WTC11 (cell line): ENCODE measurements at regions not wholly inside any gene's neighbourhood (a gene's known extent, or its start where the extent isn't known, plus 50 kb on each side); places are given as distances from the start of the nearest gene placed in this dataset.

Experiments
- ATAC-seq: fragments of 200-7000 bp; cut with Tn5 transposase; 2 replicates; pipeline ENCODE4 v1.10.0; 2021; ENCODE audit warnings: mild to moderate bottlenecking, moderate library complexity
- CTCF ChIA-PET: fragments of 300-600 bp; sonication (Branson Sonifier 250); formaldehyde crosslinking; loops from one replicate; lab custom pipeline; 2021; ENCODE audit warnings: antibody characterized with exemption; lab: Charles Lee
- POLR2A ChIA-PET: fragments of 350-600 bp; sonication (Branson Sonifier 250); formaldehyde crosslinking; loops from one replicate; lab custom pipeline; 2021; ENCODE audit warnings: antibody characterized with exemption; lab: Charles Lee
- DNase-seq: peaks from one replicate; pipeline ENCODE4 v3.0.0; 2021; ENCODE audit warnings: low spot score
- H3K27ac Mint-ChIP-seq: 2 replicates; pipeline ENCODE4 v1.8.0; 2021; ENCODE audit warnings: mixed read lengths
- H3K27me3 Mint-ChIP-seq: 2 replicates; pipeline ENCODE4 v1.8.0; 2021; ENCODE audit warnings: low read depth, mild to moderate bottlenecking, moderate library complexity, mixed read lengths
- H3K36me3 Mint-ChIP-seq: 2 replicates; pipeline ENCODE4 v1.8.0; 2021; ENCODE audit warnings: mixed read lengths
- H3K4me1 Mint-ChIP-seq: 2 replicates; pipeline ENCODE4 v1.8.0; 2022; ENCODE audit warnings: mixed read lengths
- H3K4me3 Mint-ChIP-seq: 2 replicates; pipeline ENCODE4 v1.8.0; 2021; ENCODE audit warnings: mild to moderate bottlenecking, moderate library complexity, mixed read lengths
- H3K9me3 Mint-ChIP-seq: 2 replicates; pipeline ENCODE4 v1.8.0; 2021; ENCODE audit warnings: mixed read lengths
- ESRRA ChIP-seq: sonication (generic); formaldehyde crosslinking; IDR thresholded peaks from 2 replicates; pipeline ENCODE4 v1.8.1; 2022; ENCODE audit warnings: mild to moderate bottlenecking, missing genetic modification reagents, borderline replicate concordance
- GRHL2 ChIP-seq: fragments of 250-450 bp; sonication (Bioruptor Pico); IDR thresholded peaks from 2 replicates; pipeline ENCODE4 v1.8.0; 2022; ENCODE audit warnings: mild to moderate bottlenecking, moderate library complexity; ENCODE audit not compliant: insufficient replicate concordance, severe bottlenecking
- NFE2L1 ChIP-seq: sonication (generic); formaldehyde crosslinking; IDR thresholded peaks from 2 replicates; pipeline ENCODE4 v1.8.1; 2023; ENCODE audit warnings: missing genetic modification reagents
- NFYB ChIP-seq: sonication (generic); formaldehyde crosslinking; conservative IDR thresholded peaks from 2 replicates; pipeline ENCODE4 v1.8.0; 2022; ENCODE audit warnings: low read depth, missing genetic modification reagents
- NR1H2 ChIP-seq: sonication (generic); formaldehyde crosslinking; IDR thresholded peaks from 2 replicates; pipeline ENCODE4 v1.9.0; 2021; ENCODE audit warnings: mild to moderate bottlenecking, moderate library complexity, missing genetic modification reagents
- NR3C1 ChIP-seq: sonication (generic); formaldehyde crosslinking; conservative IDR thresholded peaks from 2 replicates; pipeline ENCODE4 v1.8.1; 2023; ENCODE audit warnings: low read depth, mild to moderate bottlenecking, missing genetic modification reagents
- RELA ChIP-seq: sonication (generic); formaldehyde crosslinking; IDR thresholded peaks from 2 replicates; pipeline ENCODE4 v1.8.1; 2022; ENCODE audit warnings: missing genetic modification reagents, mild to moderate bottlenecking, borderline replicate concordance
- RORB ChIP-seq: fragments of 250-450 bp; sonication (Bioruptor Pico); IDR thresholded peaks from 2 replicates; pipeline ENCODE4 v1.9.0; 2021; ENCODE audit warnings: mild to moderate bottlenecking
- SMAD4 ChIP-seq: sonication (generic); formaldehyde crosslinking; IDR thresholded peaks from 2 replicates; pipeline ENCODE4 v1.8.0; 2022; ENCODE audit warnings: mild to moderate bottlenecking, missing genetic modification reagents
- TP53 ChIP-seq: sonication (generic); formaldehyde crosslinking; IDR thresholded peaks from 2 replicates; pipeline ENCODE4 v1.8.1; 2023; ENCODE audit warnings: mild to moderate bottlenecking, missing genetic modification reagents
- ZNF121 ChIP-seq: sonication (generic); formaldehyde crosslinking; IDR thresholded peaks from 2 replicates; pipeline ENCODE4 v1.8.0; 2023; ENCODE audit warnings: missing genetic modification reagents
- ZNF416 ChIP-seq: fragments of 250-450 bp; sonication (Bioruptor Pico); IDR thresholded peaks from 2 replicates; pipeline ENCODE4 v1.9.0; 2021; ENCODE audit warnings: mild to moderate bottlenecking, inconsistent platforms
- TF ChIP-seq, protein P1 (sequence below): sonication (generic); formaldehyde crosslinking; conservative IDR thresholded peaks from 2 replicates; pipeline ENCODE4 v1.8.1; 2023; ENCODE audit warnings: mild to moderate bottlenecking, low read depth, missing genetic modification reagents, moderate library complexity
- TF ChIP-seq, protein P2 (sequence below): fragments of 250-450 bp; sonication (Bioruptor Pico); IDR thresholded peaks from 2 replicates; pipeline ENCODE4 v2.1.2; 2022; ENCODE audit warnings: mild to moderate bottlenecking, moderate library complexity
- TF ChIP-seq, protein P3 (sequence below): sonication (generic); formaldehyde crosslinking; IDR thresholded peaks from 2 replicates; pipeline ENCODE4 v1.8.1; 2023; ENCODE audit warnings: mild to moderate bottlenecking, missing genetic modification reagents
- TF ChIP-seq, protein P4 (sequence below): sonication (generic); formaldehyde crosslinking; IDR thresholded peaks from 2 replicates; pipeline ENCODE4 v1.8.0; 2022; ENCODE audit warnings: mild to moderate bottlenecking, missing genetic modification reagents
- TF ChIP-seq, protein P5 (sequence below): fragments of 250-450 bp; sonication (Bioruptor Pico); IDR thresholded peaks from 2 replicates; pipeline ENCODE4 v1.9.0; 2021; ENCODE audit warnings: mild to moderate bottlenecking
- TF ChIP-seq, protein P6 (sequence below): sonication (generic); formaldehyde crosslinking; IDR thresholded peaks from 2 replicates; pipeline ENCODE4 v1.8.1; 2023; ENCODE audit warnings: mild to moderate bottlenecking, missing genetic modification reagents, moderate library complexity
- TF ChIP-seq, protein P7 (sequence below): fragments of 250-450 bp; sonication (Bioruptor Pico); conservative IDR thresholded peaks from 2 replicates; pipeline ENCODE4 v1.9.0; 2021; ENCODE audit warnings: mild to moderate bottlenecking
- TF ChIP-seq, protein P8 (sequence below): sonication (generic); formaldehyde crosslinking; IDR thresholded peaks from 2 replicates; pipeline ENCODE4 v1.8.0; 2022; ENCODE audit warnings: mild to moderate bottlenecking, missing genetic modification reagents

DNA sequence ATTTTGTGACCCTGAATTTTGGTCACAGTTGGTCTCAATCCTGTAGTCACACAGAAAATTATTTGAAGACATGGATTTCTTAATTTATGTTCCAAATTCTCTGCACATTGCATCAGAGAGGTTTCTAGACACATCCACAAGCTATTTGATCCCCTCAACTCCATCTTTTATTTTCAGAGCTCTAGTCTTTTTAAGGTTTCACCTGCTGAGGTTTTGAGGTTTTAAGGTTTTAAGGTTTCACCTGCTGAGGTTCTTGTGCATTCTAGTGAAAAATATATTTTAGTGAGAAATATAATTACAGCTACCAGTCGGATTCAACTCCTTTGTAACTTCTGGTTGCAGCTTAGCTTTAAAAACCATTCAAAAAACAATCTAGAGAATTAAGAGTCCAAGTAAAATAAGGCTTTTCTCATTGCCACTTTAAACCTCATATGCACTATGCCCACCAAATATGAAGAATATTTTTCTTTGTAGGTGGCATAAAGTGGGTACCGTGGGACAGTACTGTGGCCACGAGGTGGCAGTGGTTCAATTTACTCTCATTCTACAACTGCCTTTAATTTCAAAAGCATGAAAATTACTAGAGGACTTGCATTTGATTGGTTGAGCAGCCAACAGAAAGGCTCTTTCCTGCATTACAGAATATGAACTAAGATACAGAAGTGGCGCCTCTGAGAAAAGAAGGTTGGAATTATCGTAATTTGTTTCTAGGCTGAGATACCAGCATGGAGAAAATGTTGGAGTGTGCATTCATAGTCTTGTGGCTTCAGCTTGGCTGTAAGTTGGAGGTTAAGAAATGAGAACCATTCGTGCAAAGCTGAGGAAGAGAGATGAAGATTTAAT, 366.5 kb upstream of the OR4E1 start (continued):
- TF ChIP-seq NR3C1 (CRISPR knock-in tag) (no peak), ESRRA (CRISPR knock-in tag) (no peak), GRHL2 (CRISPR knock-in tag) (no peak)
- TF ChIP-seq, protein P1, sequence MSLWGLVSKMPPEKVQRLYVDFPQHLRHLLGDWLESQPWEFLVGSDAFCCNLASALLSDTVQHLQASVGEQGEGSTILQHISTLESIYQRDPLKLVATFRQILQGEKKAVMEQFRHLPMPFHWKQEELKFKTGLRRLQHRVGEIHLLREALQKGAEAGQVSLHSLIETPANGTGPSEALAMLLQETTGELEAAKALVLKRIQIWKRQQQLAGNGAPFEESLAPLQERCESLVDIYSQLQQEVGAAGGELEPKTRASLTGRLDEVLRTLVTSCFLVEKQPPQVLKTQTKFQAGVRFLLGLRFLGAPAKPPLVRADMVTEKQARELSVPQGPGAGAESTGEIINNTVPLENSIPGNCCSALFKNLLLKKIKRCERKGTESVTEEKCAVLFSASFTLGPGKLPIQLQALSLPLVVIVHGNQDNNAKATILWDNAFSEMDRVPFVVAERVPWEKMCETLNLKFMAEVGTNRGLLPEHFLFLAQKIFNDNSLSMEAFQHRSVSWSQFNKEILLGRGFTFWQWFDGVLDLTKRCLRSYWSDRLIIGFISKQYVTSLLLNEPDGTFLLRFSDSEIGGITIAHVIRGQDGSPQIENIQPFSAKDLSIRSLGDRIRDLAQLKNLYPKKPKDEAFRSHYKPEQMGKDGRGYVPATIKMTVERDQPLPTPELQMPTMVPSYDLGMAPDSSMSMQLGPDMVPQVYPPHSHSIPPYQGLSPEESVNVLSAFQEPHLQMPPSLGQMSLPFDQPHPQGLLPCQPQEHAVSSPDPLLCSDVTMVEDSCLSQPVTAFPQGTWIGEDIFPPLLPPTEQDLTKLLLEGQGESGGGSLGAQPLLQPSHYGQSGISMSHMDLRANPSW (CRISPR knock-in tag), result no peak
- TF ChIP-seq, protein P2, sequence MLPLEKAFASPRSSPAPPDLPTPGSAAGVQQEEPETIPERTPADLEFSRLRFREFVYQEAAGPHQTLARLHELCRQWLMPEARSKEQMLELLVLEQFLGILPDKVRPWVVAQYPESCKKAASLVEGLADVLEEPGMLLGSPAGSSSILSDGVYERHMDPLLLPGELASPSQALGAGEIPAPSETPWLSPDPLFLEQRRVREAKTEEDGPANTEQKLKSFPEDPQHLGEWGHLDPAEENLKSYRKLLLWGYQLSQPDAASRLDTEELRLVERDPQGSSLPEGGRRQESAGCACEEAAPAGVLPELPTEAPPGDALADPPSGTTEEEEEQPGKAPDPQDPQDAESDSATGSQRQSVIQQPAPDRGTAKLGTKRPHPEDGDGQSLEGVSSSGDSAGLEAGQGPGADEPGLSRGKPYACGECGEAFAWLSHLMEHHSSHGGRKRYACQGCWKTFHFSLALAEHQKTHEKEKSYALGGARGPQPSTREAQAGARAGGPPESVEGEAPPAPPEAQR (CRISPR knock-in tag), result no peak
- TF ChIP-seq, protein P3, sequence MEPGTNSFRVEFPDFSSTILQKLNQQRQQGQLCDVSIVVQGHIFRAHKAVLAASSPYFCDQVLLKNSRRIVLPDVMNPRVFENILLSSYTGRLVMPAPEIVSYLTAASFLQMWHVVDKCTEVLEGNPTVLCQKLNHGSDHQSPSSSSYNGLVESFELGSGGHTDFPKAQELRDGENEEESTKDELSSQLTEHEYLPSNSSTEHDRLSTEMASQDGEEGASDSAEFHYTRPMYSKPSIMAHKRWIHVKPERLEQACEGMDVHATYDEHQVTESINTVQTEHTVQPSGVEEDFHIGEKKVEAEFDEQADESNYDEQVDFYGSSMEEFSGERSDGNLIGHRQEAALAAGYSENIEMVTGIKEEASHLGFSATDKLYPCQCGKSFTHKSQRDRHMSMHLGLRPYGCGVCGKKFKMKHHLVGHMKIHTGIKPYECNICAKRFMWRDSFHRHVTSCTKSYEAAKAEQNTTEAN (CRISPR knock-in tag), result no peak
- TF ChIP-seq, protein P4, sequence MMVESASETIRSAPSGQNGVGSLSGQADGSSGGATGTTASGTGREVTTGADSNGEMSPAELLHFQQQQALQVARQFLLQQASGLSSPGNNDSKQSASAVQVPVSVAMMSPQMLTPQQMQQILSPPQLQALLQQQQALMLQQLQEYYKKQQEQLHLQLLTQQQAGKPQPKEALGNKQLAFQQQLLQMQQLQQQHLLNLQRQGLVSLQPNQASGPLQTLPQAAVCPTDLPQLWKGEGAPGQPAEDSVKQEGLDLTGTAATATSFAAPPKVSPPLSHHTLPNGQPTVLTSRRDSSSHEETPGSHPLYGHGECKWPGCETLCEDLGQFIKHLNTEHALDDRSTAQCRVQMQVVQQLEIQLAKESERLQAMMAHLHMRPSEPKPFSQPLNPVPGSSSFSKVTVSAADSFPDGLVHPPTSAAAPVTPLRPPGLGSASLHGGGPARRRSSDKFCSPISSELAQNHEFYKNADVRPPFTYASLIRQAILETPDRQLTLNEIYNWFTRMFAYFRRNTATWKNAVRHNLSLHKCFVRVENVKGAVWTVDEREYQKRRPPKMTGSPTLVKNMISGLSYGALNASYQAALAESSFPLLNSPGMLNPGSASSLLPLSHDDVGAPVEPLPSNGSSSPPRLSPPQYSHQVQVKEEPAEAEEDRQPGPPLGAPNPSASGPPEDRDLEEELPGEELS, result no peak

DNA sequence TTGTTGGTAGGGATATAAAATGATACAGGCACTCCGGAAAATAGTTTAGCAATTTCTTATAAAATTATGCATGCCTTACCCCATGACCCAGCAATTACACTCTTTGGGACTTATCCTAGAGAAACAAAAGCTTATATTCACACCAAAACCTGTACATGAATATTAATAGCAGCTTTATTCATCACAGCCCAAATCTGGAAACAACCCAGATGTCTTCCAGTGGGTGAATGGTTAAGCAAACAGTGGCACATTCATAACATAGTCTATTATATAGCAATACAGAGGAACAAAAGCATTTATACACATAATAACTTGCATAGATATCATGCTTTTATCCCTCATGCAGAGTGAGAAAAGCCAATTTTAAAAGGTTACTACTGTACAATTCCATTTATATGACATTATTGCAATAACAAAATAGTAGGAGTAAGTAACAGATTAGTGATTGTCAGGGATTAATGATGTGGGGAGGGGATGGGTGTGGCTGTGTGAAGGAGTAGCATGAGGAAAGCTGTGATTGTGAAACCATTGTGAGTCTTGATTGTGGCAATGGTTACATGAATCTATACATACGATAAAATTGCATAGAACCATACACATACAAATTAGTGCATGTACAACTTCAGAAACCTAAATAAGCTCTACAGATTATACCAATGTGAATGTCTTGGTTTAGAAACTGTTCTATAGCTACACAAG, 363.1 kb upstream of the OR4E1 start:
- Mint-ChIP-seq H3K27ac (no peak overlapping the region), H3K36me3 (no peaks in the 10 kb centered on the region), H3K9me3 (no peaks in the 10 kb centered on the region), H3K4me3 (no peak overlapping the region), H3K4me1 (no peaks in the 10 kb centered on the region), H3K27me3 (peaks cover 10% of the 10 kb centered on the region)
- POLR2A ChIA-PET, result no interaction called here
- CTCF ChIA-PET, result interaction anchor here (1.0 to 1.1 kb wide), 2 partner anchors 46 to 64 kb away, joined by 3 to 5 read pairs; no protein-coding TSS in a partner anchor
- ATAC-seq (no peak), DNase-seq (no peak)
- TF ChIP-seq, protein P5, sequence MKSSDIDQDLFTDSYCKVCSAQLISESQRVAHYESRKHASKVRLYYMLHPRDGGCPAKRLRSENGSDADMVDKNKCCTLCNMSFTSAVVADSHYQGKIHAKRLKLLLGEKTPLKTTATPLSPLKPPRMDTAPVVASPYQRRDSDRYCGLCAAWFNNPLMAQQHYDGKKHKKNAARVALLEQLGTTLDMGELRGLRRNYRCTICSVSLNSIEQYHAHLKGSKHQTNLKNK, result no peak
- TF ChIP-seq NFE2L1 (CRISPR knock-in tag) (no peak), SMAD4 (CRISPR knock-in tag) (no peak), NFYB (no peak), ZNF121 (CRISPR knock-in tag) (no peak), TP53 (CRISPR knock-in tag) (no peak), ZNF416 (no peak), RORB (CRISPR knock-in tag) (no peak), NR1H2 (no peak), RELA (CRISPR knock-in tag) (no peak)
- TF ChIP-seq, protein P6, sequence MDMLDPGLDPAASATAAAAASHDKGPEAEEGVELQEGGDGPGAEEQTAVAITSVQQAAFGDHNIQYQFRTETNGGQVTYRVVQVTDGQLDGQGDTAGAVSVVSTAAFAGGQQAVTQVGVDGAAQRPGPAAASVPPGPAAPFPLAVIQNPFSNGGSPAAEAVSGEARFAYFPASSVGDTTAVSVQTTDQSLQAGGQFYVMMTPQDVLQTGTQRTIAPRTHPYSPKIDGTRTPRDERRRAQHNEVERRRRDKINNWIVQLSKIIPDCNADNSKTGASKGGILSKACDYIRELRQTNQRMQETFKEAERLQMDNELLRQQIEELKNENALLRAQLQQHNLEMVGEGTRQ (CRISPR knock-in tag), result no peak
- TF ChIP-seq, protein P1 (CRISPR knock-in tag), result no peak
- TF ChIP-seq, protein P7, sequence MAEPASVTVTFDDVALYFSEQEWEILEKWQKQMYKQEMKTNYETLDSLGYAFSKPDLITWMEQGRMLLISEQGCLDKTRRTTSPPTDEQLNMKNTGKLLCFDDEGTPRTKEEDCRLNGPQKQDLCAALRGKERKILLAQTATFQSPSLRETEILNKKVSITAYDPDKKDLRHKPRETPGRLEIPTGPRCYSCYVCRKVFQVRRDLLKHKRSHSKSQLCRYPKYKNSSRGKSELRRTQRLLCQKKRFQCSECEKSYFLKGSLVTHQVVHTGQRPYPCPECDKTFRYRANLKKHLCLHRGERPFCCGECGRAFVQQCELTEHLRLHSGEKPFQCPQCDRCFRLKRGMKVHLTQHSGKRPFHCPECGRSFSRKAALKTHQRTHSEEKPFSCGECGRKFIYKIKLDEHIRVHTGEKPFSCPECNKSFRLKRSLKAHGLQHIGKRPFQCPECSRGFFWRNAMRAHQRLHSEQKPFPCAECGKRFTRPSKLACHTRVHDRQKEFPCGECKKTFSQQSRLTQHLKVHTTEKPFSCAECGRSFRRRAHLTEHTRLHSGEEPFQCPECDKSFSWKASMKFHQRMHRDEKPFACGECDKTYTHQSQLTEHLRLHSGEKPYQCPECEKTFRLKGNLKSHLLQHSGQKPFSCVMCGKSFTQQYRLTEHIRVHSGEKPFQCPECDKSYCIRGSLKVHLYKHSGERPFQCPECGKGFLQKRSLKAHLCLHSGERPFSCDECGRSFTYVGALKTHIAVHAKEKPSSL, result no peak
- TF ChIP-seq, protein P8, sequence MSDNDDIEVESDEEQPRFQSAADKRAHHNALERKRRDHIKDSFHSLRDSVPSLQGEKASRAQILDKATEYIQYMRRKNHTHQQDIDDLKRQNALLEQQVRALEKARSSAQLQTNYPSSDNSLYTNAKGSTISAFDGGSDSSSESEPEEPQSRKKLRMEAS (CRISPR knock-in tag), result no peak
